ENCODE measurements at regions not wholly inside any gene's neighbourhood (a gene's known extent, or its start where the extent isn't known, plus 50 kb on each side); places are given as distances from the start of the nearest gene placed in this dataset.

DNA sequence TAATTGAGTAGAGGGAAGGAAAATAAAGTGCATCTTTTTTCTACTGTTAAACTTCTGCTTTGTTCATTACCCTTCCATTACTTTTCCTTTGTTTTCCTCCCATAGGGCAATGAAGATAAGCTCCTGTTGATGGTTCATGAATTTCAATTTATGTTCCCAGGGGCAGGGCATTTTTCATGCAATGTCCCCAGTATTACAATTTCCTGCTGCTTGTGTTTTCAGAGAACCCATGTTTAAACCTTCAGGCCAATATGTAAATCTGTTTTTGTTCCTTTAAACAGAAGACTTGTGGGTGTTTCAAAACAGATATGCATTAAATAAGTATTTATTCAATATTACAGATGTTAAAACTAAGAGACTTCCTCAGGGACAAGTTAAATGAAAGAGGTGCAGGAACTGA is 834.5 kb downstream of the ZPLD1 start:
- no peak for TF ChIP-seq POLR2AphosphoS5 (IDR thresholded peaks at IDR 0.05; ENCODE audit: insufficient read depth in 1 of 2, low read depth in 1 of 2)
- TF ChIP-seq, protein P1, sequence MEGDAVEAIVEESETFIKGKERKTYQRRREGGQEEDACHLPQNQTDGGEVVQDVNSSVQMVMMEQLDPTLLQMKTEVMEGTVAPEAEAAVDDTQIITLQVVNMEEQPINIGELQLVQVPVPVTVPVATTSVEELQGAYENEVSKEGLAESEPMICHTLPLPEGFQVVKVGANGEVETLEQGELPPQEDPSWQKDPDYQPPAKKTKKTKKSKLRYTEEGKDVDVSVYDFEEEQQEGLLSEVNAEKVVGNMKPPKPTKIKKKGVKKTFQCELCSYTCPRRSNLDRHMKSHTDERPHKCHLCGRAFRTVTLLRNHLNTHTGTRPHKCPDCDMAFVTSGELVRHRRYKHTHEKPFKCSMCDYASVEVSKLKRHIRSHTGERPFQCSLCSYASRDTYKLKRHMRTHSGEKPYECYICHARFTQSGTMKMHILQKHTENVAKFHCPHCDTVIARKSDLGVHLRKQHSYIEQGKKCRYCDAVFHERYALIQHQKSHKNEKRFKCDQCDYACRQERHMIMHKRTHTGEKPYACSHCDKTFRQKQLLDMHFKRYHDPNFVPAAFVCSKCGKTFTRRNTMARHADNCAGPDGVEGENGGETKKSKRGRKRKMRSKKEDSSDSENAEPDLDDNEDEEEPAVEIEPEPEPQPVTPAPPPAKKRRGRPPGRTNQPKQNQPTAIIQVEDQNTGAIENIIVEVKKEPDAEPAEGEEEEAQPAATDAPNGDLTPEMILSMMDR (IDR thresholded peaks at IDR 0.05), result no peak
- no peak for TF ChIP-seq POLR2A (IDR thresholded peaks at IDR 0.05)
